Left ventricle myocardium inferior (tissue), 1 donor: ENCODE measurements at regions not wholly inside any gene's neighbourhood (a gene's known extent, or its start where the extent isn't known, plus 50 kb on each side); places are given as distances from the start of the nearest gene placed in this dataset.

Source experiments
- DNase-seq: peaks from one replicate; pipeline ENCODE4 v3.0.0-alpha.2; 2020
- H3K27ac ChIP-seq: fragments of 200-600 bp; replicated peaks from 2 replicates; pipeline ENCODE4 v1.8.0; 2021
- H3K27me3 ChIP-seq: fragments of 200-600 bp; 2 replicates; pipeline ENCODE4 v1.8.0; 2021; ENCODE audit warnings: low read depth
- H3K36me3 ChIP-seq: fragments of 200-600 bp; 2 replicates; pipeline ENCODE4 v1.8.0; 2021
- H3K4me1 ChIP-seq: fragments of 200-600 bp; 2 replicates; pipeline ENCODE4 v1.8.0; 2021
- H3K4me3 ChIP-seq: fragments of 200-600 bp; 2 replicates; pipeline ENCODE4 v1.8.0; 2021; ENCODE audit warnings: mild to moderate bottlenecking, moderate library complexity
- H3K9me3 ChIP-seq: fragments of 200-600 bp; replicated peaks from 2 replicates; pipeline ENCODE4 v1.8.0; 2021
- CTCF ChIP-seq: fragments of 200-600 bp; IDR thresholded peaks from 2 replicates; pipeline ENCODE4 v1.8.0; 2021; ENCODE audit warnings: antibody characterized with exemption, mild to moderate bottlenecking, borderline replicate concordance
- intact Hi-C: fragments of 100-400 bp; cut with micrococcal nuclease; formaldehyde crosslinking; loops from one replicate; pipeline ENCODE4 v1.11.0; 2022
- donor health status: DM: no; HTN: yes; CAD: no; lungs with severe emphysema.

DNA sequence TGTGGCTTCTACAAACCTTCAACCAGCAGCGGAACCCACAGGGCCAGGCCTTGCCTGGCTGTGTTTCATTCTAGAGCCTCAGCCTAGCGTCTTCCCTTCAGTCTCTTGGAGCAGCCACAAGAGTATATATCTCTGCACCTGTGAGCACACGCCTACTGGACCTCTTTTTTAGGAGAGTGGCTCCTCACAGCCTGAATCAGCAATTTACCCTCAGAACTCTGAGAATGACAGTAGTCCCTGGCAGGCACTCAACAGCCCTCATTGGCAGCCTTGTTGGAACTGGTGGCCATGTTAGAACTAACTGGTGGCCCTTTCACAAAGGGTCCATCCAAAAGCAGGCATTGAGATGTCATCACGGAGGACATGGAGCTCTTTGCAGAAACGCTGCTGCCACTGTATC, 138.9 kb downstream of the BCOR start:
- Histone ChIP-seq H3K4me1 (peaks cover 16% of the 10 kb centered on the region), H3K9me3 (no peaks in the 10 kb centered on the region), H3K27ac (peak overlapping the region; percentile 44), H3K27me3 (no peaks in the 10 kb centered on the region), H3K4me3 (no peak overlapping the region), H3K36me3 (no peaks in the 10 kb centered on the region)
- no peak for DNase-seq
- intact Hi-C loops = no loop called here
- no peak for TF ChIP-seq CTCF

GRCh38 chrX:39960219-39960618, 137.5 kb downstream of the BCOR start:
- H3K27ac ChIP-seq = no peak overlapping the region
- DNase-seq = no peak
- no peak for TF ChIP-seq CTCF
- peaks cover 9% of the 10 kb centered on the region for H3K4me1 ChIP-seq
- H3K27me3 ChIP-seq = no peaks in the 10 kb centered on the region
- no peaks in the 10 kb centered on the region for H3K36me3 ChIP-seq
- no peaks in the 10 kb centered on the region for H3K9me3 ChIP-seq
- intact Hi-C loops = no loop called here
- no peak overlapping the region for H3K4me3 ChIP-seq

GRCh38 chrX:39961441-39961840, 136.3 kb downstream of the BCOR start:
- intact Hi-C loops = no loop called here
- Histone ChIP-seq H3K4me1 (peaks cover 9% of the 10 kb centered on the region), H3K27ac (no peak overlapping the region), H3K9me3 (no peaks in the 10 kb centered on the region), H3K27me3 (no peaks in the 10 kb centered on the region), H3K36me3 (no peaks in the 10 kb centered on the region), H3K4me3 (no peak overlapping the region)
- TF ChIP-seq CTCF = no peak
- no peak for DNase-seq

GRCh38 chrX:39965051-39965573, 132.6 kb downstream of the BCOR start:
- no peak for TF ChIP-seq CTCF
- no peaks in the 10 kb centered on the region for H3K4me1 ChIP-seq
- no peaks in the 10 kb centered on the region for H3K9me3 ChIP-seq
- H3K27ac ChIP-seq = no peak overlapping the region
- H3K36me3 ChIP-seq = no peaks in the 10 kb centered on the region
- H3K4me3 ChIP-seq = no peak overlapping the region
- H3K27me3 ChIP-seq = no peaks in the 10 kb centered on the region
- intact Hi-C loops = no loop called here
- no peak for DNase-seq

GRCh38 chrX:39966176-39966575, 131.6 kb downstream of the BCOR start:
- intact Hi-C loops = no loop called here

More at GRCh38 chrX:39966176-39966575, 131.6 kb downstream of the BCOR start:
- no peak overlapping the region for H3K27ac ChIP-seq
- H3K4me3 ChIP-seq = no peak overlapping the region
- TF ChIP-seq CTCF = no peak
- peaks cover 6% of the 10 kb centered on the region for H3K4me1 ChIP-seq
- H3K27me3 ChIP-seq = no peaks in the 10 kb centered on the region
- DNase-seq = no peak
- no peaks in the 10 kb centered on the region for H3K36me3 ChIP-seq
- H3K9me3 ChIP-seq = no peaks in the 10 kb centered on the region
